ENCODE measurements at regions not wholly inside any gene's neighbourhood (a gene's known extent, or its start where the extent isn't known, plus 50 kb on each side); places are given as distances from the start of the nearest gene placed in this dataset.

DNA sequence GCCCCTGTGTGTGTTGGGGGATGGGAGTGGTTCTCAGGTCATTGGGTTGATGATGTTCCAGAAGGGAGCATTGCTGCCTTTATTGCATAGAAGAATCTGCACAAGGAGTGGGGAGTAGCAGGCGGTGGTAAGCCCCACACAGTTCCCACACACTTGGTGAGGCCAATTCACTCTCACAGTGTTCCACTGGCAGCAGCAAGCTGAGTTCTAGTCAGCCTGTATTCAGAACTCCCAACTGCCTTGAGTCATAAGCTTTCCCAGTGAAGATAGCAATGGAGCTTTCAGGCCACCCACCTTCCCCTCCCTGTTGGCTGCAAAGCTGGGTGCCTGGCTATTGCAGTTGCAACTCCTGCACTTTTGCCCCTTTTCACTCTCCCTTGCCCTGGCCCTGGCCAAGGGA is 181.1 kb upstream of the RBMS3 start:
- TF ChIP-seq, protein P1, sequence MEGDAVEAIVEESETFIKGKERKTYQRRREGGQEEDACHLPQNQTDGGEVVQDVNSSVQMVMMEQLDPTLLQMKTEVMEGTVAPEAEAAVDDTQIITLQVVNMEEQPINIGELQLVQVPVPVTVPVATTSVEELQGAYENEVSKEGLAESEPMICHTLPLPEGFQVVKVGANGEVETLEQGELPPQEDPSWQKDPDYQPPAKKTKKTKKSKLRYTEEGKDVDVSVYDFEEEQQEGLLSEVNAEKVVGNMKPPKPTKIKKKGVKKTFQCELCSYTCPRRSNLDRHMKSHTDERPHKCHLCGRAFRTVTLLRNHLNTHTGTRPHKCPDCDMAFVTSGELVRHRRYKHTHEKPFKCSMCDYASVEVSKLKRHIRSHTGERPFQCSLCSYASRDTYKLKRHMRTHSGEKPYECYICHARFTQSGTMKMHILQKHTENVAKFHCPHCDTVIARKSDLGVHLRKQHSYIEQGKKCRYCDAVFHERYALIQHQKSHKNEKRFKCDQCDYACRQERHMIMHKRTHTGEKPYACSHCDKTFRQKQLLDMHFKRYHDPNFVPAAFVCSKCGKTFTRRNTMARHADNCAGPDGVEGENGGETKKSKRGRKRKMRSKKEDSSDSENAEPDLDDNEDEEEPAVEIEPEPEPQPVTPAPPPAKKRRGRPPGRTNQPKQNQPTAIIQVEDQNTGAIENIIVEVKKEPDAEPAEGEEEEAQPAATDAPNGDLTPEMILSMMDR (IDR thresholded peaks at IDR 0.05): no peak
- no peak for TF ChIP-seq POLR2A (IDR thresholded peaks at IDR 0.05)
